ENCODE measurements at regions not wholly inside any gene's neighbourhood (a gene's known extent, or its start where the extent isn't known, plus 50 kb on each side); places are given as distances from the start of the nearest gene placed in this dataset.

GRCh38 chr2:147161746-147162145 is 683.1 kb upstream of the ACVR2A start:
- TF ChIP-seq, protein P1, sequence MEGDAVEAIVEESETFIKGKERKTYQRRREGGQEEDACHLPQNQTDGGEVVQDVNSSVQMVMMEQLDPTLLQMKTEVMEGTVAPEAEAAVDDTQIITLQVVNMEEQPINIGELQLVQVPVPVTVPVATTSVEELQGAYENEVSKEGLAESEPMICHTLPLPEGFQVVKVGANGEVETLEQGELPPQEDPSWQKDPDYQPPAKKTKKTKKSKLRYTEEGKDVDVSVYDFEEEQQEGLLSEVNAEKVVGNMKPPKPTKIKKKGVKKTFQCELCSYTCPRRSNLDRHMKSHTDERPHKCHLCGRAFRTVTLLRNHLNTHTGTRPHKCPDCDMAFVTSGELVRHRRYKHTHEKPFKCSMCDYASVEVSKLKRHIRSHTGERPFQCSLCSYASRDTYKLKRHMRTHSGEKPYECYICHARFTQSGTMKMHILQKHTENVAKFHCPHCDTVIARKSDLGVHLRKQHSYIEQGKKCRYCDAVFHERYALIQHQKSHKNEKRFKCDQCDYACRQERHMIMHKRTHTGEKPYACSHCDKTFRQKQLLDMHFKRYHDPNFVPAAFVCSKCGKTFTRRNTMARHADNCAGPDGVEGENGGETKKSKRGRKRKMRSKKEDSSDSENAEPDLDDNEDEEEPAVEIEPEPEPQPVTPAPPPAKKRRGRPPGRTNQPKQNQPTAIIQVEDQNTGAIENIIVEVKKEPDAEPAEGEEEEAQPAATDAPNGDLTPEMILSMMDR (IDR thresholded peaks at IDR 0.05; ENCODE audit: insufficient read depth, low read length): no peak
- TF ChIP-seq POLR2AphosphoS5 (IDR thresholded peaks at IDR 0.05; ENCODE audit: low read depth): no peak
- TF ChIP-seq, protein P2, sequence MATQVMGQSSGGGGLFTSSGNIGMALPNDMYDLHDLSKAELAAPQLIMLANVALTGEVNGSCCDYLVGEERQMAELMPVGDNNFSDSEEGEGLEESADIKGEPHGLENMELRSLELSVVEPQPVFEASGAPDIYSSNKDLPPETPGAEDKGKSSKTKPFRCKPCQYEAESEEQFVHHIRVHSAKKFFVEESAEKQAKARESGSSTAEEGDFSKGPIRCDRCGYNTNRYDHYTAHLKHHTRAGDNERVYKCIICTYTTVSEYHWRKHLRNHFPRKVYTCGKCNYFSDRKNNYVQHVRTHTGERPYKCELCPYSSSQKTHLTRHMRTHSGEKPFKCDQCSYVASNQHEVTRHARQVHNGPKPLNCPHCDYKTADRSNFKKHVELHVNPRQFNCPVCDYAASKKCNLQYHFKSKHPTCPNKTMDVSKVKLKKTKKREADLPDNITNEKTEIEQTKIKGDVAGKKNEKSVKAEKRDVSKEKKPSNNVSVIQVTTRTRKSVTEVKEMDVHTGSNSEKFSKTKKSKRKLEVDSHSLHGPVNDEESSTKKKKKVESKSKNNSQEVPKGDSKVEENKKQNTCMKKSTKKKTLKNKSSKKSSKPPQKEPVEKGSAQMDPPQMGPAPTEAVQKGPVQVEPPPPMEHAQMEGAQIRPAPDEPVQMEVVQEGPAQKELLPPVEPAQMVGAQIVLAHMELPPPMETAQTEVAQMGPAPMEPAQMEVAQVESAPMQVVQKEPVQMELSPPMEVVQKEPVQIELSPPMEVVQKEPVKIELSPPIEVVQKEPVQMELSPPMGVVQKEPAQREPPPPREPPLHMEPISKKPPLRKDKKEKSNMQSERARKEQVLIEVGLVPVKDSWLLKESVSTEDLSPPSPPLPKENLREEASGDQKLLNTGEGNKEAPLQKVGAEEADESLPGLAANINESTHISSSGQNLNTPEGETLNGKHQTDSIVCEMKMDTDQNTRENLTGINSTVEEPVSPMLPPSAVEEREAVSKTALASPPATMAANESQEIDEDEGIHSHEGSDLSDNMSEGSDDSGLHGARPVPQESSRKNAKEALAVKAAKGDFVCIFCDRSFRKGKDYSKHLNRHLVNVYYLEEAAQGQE (IDR thresholded peaks at IDR 0.05; ENCODE audit: insufficient replicate concordance, low read depth): no peak
- TF ChIP-seq GABPA (IDR thresholded peaks at IDR 0.05; ENCODE audit: low read depth): no peak

All from HL-60 (cell line).